Stomach smooth muscle (tissue), 2 donors: ENCODE measurements at regions not wholly inside any gene's neighbourhood (a gene's known extent, or its start where the extent isn't known, plus 50 kb on each side); places are given as distances from the start of the nearest gene placed in this dataset.
"Not testable (repeated sequence)": the region's sequence is repeated elsewhere in the genome, so short reads cannot be mapped to it uniquely, and the experiment has no call there.

Experiments used
- H3K27ac ChIP-seq: one replicate; pipeline ENCODE4 v1.7.0; 2013; ENCODE audit warnings: mild to moderate bottlenecking, low read length, inconsistent platforms
- H3K27me3 ChIP-seq, 2 donors: one replicate each; pipeline ENCODE4 v1.7.0; 2013; ENCODE audit warnings: low read length in 2 of 2; ENCODE audit not compliant: insufficient read depth in 2 of 2, control insufficient read depth in 1 of 2
- H3K36me3 ChIP-seq, 2 donors: one replicate each; pipeline ENCODE4 v1.7.0; 2013; ENCODE audit warnings: low read length in 2 of 2; ENCODE audit not compliant: control insufficient read depth in 2 of 2, insufficient read depth in 2 of 2
- H3K4me1 ChIP-seq: one replicate; pipeline ENCODE4 v1.7.0; 2013; ENCODE audit warnings: low read length; ENCODE audit not compliant: control insufficient read depth, insufficient read depth
- H3K4me3 ChIP-seq, 2 donors: one replicate each; pipeline ENCODE4 v1.7.0; 2013; ENCODE audit warnings: low read length in 2 of 2
- H3K9ac ChIP-seq, 2 donors: one replicate each; pipeline ENCODE4 v1.7.0; 2013; ENCODE audit warnings: low read length in 2 of 2, mild to moderate bottlenecking in 1 of 2
- H3K9me3 ChIP-seq, 2 donors: one replicate each; pipeline ENCODE4 v1.7.0; 2013; ENCODE audit warnings: low read length in 2 of 2; ENCODE audit not compliant: control insufficient read depth in 2 of 2
- donor health status: healthy.
- donor health status: Pancreatic carcinoma.

DNA sequence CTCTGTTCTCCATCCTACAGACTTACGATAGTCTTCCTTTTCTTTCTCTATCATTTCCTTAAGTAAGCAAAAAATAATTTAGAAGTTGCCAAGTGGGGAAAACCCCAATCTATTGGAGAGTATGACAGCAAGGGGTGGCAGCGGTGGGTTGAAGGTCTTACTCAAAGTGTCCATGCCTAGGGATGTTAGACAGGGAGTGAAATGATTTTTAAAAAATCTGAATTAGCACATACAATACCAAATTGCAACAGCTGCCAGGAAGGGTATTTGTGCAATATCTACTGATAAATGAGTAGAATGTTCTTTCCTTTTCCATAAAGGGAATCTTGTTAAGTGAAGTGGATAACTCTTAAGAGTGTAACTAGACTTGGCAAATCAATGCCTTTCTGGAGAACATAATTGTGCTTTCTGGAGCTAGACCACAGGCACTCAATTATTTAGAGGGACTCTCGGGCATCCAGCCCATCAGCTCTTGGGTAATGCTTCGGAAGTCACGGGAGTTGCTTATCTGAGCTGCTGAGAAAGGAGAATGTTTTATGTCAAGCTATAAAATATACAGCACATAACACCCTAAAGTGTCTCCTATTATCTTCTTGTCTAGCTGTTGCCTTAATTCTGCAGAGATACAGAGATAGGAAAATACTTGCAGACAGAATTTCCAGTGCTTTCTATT lies 151.5 kb downstream of the KCNJ2 start:
- H3K9me3 ChIP-seq: no peaks in the 10 kb centered on the region

DNA sequence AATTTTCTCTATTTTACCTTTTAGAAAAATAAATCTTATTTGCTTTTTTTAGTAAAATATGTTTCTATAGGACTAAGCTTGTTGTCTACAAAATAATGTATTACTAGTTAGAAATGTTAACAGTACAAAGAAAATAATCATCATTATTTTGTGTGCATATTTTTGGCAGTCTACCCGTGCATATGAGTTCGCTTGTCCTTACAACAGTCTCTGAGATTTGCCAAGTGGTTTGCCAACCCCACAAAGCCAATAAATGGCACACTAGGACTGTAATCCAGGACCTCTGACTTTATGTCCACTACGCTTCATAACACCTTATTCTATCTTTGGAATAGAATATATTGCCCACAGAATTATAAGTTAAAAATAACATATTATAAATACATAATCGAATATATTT lies 152.0 kb downstream of the KCNJ2 start:
- no peak overlapping the region for H3K4me3 ChIP-seq
- H3K9me3 ChIP-seq: no peaks in the 10 kb centered on the region
- no peaks in the 10 kb centered on the region for H3K27me3 ChIP-seq
- H3K27ac ChIP-seq: no peak overlapping the region
- no peak overlapping the region for H3K9ac ChIP-seq
- H3K36me3 ChIP-seq: no peaks in the 10 kb centered on the region
- H3K4me1 ChIP-seq: no peaks in the 10 kb centered on the region

More for the DNA sequence above, 151.5 kb downstream of the KCNJ2 start:
- H3K36me3 ChIP-seq: no peaks in the 10 kb centered on the region
- no peak overlapping the region for H3K27ac ChIP-seq
- no peak overlapping the region for H3K4me3 ChIP-seq
- no peaks in the 10 kb centered on the region for H3K4me1 ChIP-seq
- H3K9ac ChIP-seq: no peak overlapping the region
- no peaks in the 10 kb centered on the region for H3K27me3 ChIP-seq

DNA sequence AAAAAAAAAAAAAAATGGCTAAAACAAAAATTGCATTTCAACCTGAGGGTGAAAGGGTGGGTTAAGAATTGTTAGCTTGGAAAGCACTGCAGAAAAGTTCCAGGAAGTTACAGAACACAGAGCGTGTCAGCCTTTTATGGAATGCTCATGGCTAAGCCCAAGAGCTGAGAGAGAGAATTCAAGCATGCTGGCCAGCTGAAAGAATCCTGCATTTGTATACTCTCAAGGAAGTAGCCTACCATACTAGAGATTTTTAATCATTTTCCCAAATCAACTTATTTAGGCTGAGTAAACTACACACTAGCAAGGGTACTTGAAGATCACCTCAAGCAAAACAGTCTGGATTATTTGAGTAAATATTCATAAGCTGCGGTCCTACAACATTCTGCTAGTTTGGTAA lies 153.9 kb downstream of the KCNJ2 start:
- no peak overlapping the region for H3K27ac ChIP-seq
- no peaks in the 10 kb centered on the region for H3K27me3 ChIP-seq
- no peaks in the 10 kb centered on the region for H3K4me1 ChIP-seq
- no peak overlapping the region for H3K9ac ChIP-seq
- H3K9me3 ChIP-seq: no peaks in the 10 kb centered on the region
- H3K4me3 ChIP-seq: no peak overlapping the region
- H3K36me3 ChIP-seq: no peaks in the 10 kb centered on the region

DNA sequence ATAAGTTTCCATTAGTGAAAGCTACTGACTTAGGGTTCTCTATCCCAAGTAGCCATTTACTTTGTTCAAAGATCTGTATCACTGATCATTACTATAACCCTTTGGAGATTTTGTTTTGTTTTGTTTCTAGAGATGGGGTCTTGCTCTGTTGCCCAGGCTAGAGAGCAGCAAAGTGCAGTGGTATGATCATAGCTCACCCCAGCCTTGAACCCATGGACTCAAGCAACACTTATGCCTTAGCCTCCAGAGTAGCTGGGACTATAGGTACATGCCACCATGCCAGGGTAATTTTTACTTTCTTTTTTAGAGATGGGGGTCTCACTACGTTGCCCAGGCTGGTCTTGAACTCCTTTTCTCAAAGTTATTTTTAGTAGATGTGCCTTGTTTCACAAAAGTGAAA lies 154.7 kb downstream of the KCNJ2 start:
- Histone ChIP-seq H3K9ac (no peak overlapping the region), H3K27ac (no peak overlapping the region), H3K27me3 (no peaks in the 10 kb centered on the region), H3K4me1 (no peaks in the 10 kb centered on the region), H3K36me3 (no peaks in the 10 kb centered on the region), H3K4me3 (no peak overlapping the region), H3K9me3 (no peaks in the 10 kb centered on the region)

DNA sequence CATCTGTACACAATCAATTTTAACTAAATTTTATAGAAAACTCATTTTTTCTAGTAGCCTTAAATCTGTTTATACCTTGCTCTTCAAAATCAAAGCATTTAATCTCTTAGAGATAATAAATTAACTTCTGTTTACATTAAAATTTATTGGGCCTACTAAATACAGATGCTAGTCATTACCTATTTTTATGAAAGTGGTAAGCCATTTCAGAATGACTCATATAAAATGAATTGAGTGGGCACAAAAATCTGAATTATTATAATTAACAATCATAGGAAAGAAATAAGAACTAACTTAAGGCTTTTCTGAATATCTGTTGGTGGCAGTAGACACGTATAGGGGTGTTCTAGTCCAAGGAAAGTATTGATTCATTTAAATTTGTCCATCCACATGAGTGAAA lies 157.9 kb downstream of the KCNJ2 start:
- Histone ChIP-seq H3K4me3 (no peak overlapping the region), H3K27ac (no peak overlapping the region), H3K9ac (no peak overlapping the region), H3K9me3 (no peaks in the 10 kb centered on the region), H3K27me3 (no peaks in the 10 kb centered on the region), H3K4me1 (no peaks in the 10 kb centered on the region), H3K36me3 (no peaks in the 10 kb centered on the region)

DNA sequence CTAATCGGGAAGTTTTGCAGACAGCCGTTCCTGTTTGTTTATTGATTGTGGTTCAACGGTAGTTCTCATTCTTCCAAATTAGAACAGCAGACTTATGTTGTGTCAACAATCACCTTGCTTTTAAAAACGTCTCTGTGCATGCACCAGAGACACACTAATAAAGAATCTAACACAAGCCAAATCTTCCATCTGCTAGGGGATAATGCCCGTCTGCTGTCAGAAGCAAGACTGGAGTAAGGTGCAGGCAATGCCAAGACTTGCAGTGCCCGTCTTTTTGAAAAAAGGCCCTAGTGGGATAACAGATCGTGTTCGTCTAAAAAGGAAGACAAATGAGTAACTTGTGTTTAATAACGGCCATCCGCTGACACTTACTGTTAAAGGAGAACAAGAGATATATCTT lies 158.4 kb downstream of the KCNJ2 start:
- Histone ChIP-seq H3K4me3 (no peak overlapping the region), H3K9ac (no peak overlapping the region), H3K36me3 (no peaks in the 10 kb centered on the region), H3K27ac (no peak overlapping the region), H3K4me1 (no peaks in the 10 kb centered on the region), H3K9me3 (no peaks in the 10 kb centered on the region), H3K27me3 (no peaks in the 10 kb centered on the region)

DNA sequence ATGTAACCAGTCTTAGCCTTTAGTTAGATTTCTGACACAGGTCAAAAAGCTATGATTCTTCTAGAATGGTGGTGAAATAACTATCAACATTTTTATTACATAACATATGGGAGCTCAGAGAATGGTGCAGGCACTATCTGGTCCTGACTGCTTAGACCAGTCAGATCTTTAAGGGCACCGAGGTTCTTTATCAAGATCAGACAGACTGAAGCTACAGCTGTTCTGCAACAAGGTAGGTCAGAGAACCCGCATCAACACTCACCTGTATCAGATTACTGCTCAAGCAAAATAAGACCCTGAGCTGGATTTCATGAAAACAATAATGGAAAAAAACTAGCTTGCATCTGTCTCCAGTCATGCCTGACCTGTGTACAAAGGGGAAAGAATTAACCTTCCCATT lies 160.4 kb downstream of the KCNJ2 start:
- H3K27me3 ChIP-seq: no peaks in the 10 kb centered on the region
- no peak overlapping the region for H3K27ac ChIP-seq
- H3K36me3 ChIP-seq: no peaks in the 10 kb centered on the region
- no peak overlapping the region for H3K4me3 ChIP-seq
- no peaks in the 10 kb centered on the region for H3K9me3 ChIP-seq
- H3K9ac ChIP-seq: no peak overlapping the region
- no peaks in the 10 kb centered on the region for H3K4me1 ChIP-seq

DNA sequence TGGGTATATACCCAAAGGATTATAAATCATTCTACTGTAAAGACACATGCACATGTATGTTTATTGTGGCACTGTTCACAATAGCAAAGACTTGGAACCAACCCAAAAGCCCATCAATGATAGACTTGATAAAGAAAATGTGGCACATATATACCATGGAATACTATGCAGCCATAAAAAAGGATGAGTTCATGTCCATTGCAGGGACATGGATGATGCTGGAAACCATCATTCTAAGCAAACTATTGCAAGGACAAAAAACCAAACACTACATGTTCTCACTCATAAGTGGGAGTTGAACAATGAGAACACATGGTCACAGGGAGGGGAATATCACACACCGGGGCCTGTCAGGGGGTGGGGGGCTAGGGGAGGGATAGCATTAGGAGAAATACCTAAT lies 161.7 kb downstream of the KCNJ2 start:
- H3K4me3 ChIP-seq, H3K27ac ChIP-seq, H3K9ac ChIP-seq, H3K27me3 ChIP-seq, H3K4me1 ChIP-seq, H3K9me3 ChIP-seq, H3K36me3 ChIP-seq: not testable (repeated sequence)

DNA sequence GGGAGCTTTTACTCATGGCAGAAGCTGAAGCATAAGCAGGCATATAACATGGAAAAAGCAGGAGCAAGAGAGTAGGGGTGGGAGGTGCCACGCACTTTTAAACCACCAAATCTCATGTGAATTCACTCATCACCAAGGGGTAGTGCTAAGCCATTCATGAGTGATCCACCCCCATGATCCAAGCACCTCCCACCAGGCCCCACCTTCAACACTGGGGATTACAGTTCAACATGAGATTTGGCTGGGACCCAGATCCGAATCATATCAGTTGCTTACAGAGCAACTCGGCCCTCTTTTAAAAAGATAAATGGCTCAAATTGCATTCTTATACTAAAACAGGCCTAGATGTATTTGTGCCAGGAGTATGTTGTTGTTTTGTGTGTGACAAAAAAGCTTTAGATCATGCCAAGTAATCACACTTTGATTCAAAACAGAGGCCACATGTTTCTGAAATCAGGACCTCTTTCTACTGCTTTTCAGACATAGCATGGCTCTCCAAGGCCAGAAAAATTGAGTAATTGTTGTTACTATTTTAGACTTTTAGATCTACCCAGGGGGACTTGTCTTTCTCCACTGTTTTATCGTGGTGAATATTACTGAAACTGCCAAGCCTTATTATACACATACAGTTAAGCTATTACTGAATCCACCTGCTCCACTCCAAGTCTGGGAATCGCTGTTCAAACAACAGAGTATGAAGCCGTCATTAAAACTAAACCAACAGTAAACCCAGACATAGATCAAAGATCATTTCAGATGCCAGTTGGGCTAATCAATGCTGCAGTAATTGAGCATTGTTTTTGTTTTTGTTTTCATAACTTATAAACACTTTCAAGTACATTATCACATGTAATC lies 163.3 kb downstream of the KCNJ2 start:
- H3K9ac ChIP-seq: no peak overlapping the region

DNA sequence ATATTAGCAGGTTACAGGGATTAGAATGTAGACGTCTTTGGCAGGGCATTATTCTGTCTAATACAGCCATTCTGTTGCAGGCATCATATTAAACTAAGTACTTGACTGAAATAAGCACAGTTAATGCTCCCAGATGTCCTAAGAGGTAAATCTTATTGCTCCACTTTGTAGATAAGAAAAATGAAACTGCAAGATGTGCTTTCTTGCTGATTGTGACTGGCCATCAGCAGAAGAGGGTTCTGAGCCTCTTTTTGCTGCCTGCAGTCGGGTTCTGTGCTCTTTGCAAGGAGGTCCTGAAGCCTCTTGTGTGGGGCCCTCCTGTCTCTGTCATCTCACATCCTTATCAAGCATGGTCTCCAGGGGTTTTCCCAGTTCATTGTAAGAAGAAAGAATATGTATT lies 167.1 kb downstream of the KCNJ2 start:
- no peaks in the 10 kb centered on the region for H3K9me3 ChIP-seq
- H3K27me3 ChIP-seq: no peaks in the 10 kb centered on the region

More for the DNA sequence above, 163.3 kb downstream of the KCNJ2 start:
- no peaks in the 10 kb centered on the region for H3K36me3 ChIP-seq
- no peaks in the 10 kb centered on the region for H3K4me1 ChIP-seq
- no peak overlapping the region for H3K4me3 ChIP-seq
- no peak overlapping the region for H3K27ac ChIP-seq
- H3K27me3 ChIP-seq: no peaks in the 10 kb centered on the region
- no peaks in the 10 kb centered on the region for H3K9me3 ChIP-seq

DNA sequence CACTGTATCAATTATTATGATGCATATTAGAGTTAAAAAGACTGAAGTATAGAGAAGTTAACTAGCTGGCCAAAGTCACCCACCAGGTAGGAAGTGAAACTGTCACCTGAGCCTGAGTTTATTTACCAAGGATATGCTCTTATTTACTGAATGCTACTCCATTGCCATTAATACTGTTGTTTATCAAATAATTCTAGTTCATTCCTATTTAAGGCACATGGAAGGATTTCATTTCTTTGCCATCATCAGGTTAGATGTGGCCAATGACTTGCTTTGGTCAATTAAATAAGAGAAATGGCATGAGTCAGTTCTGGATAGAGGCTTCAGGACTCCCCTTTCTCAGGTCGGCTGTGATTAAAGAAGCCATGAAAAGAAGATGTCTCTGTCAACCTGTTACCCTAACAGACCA lies 169.6 kb downstream of the KCNJ2 start:
- Histone ChIP-seq H3K4me3 (no peak overlapping the region), H3K36me3 (no peaks in the 10 kb centered on the region), H3K4me1 (no peaks in the 10 kb centered on the region), H3K9me3 (no peaks in the 10 kb centered on the region), H3K27me3 (no peaks in the 10 kb centered on the region), H3K27ac (no peak overlapping the region), H3K9ac (no peak overlapping the region)

More for the DNA sequence above, 167.1 kb downstream of the KCNJ2 start:
- Histone ChIP-seq H3K4me3 (no peak overlapping the region), H3K4me1 (no peaks in the 10 kb centered on the region), H3K9ac (no peak overlapping the region), H3K27ac (no peak overlapping the region), H3K36me3 (no peaks in the 10 kb centered on the region)
